GM21447 (cell line): ENCODE measurements at regions not wholly inside any gene's neighbourhood (a gene's known extent, or its start where the extent isn't known, plus 50 kb on each side); places are given as distances from the start of the nearest gene placed in this dataset.
"Not testable (repeated sequence)": the region's sequence is repeated elsewhere in the genome, so short reads cannot be mapped to it uniquely, and the experiment has no call there.

Experiments
- ATAC-seq: cut with Tn5 transposase; IDR thresholded peaks from one replicate; pipeline ENCODE4 v1.9.1; 2021; ENCODE audit not compliant: unreplicated experiment

- ATAC-seq, result no peak
Measured at GRCh38 chr4:177177541-177178081, 132.1 kb upstream of the NEIL3 start.

GRCh38 chr4:177178246-177178645, 131.4 kb upstream of the NEIL3 start:
- ATAC-seq, result no peak

GRCh38 chr4:177182166-177182565, 127.5 kb upstream of the NEIL3 start:
- ATAC-seq, result no peak

- ATAC-seq, result no peak
Measured at GRCh38 chr4:177182728-177183127, 126.9 kb upstream of the NEIL3 start.

GRCh38 chr4:177185151-177185550, 124.5 kb upstream of the NEIL3 start:
- ATAC-seq, result no peak

GRCh38 chr4:177185579-177185978, 124.1 kb upstream of the NEIL3 start:
- no peak for ATAC-seq

- ATAC-seq, result no peak
Measured at GRCh38 chr4:177187371-177187770, 122.3 kb upstream of the NEIL3 start.

GRCh38 chr4:177190995-177191580, 118.6 kb upstream of the NEIL3 start:
- ATAC-seq, result no peak

- no peak for ATAC-seq
Measured at GRCh38 chr4:177191586-177191985, 118.1 kb upstream of the NEIL3 start.

- no peak for ATAC-seq
Measured at GRCh38 chr4:177191991-177192390, 117.7 kb upstream of the NEIL3 start.

- not testable (repeated sequence) for ATAC-seq
Measured at GRCh38 chr4:177193024-177193715, 116.5 kb upstream of the NEIL3 start.

GRCh38 chr4:177194906-177195305, 114.8 kb upstream of the NEIL3 start:
- ATAC-seq, result no peak

GRCh38 chr4:177196615-177197014, 113.1 kb upstream of the NEIL3 start:
- ATAC-seq, result no peak

- no peak for ATAC-seq
Measured at GRCh38 chr4:177201614-177202013, 108.1 kb upstream of the NEIL3 start.

- ATAC-seq, result no peak
Measured at GRCh38 chr4:177204126-177204525, 105.5 kb upstream of the NEIL3 start.

- ATAC-seq, result no peak
Measured at GRCh38 chr4:177214935-177215334, 94.7 kb upstream of the NEIL3 start.

- ATAC-seq, result no peak
Measured at GRCh38 chr4:177220376-177220775, 89.3 kb upstream of the NEIL3 start.

GRCh38 chr4:177222781-177223180, 86.9 kb upstream of the NEIL3 start:
- no peak for ATAC-seq

GRCh38 chr4:177225605-177226004, 84.1 kb upstream of the NEIL3 start:
- peak; percentile 70 for ATAC-seq

- no peak for ATAC-seq
Measured at GRCh38 chr4:177227636-177228035, 82.0 kb upstream of the NEIL3 start.

GRCh38 chr4:177228599-177228998, 81.1 kb upstream of the NEIL3 start:
- no peak for ATAC-seq

GRCh38 chr4:177229331-177229730, 80.3 kb upstream of the NEIL3 start:
- ATAC-seq, result no peak

GRCh38 chr4:177232473-177232872, 77.2 kb upstream of the NEIL3 start:
- no peak for ATAC-seq
